ENCODE measurements at regions not wholly inside any gene's neighbourhood (a gene's known extent, or its start where the extent isn't known, plus 50 kb on each side); places are given as distances from the start of the nearest gene placed in this dataset.

- intact Hi-C loops (cut with DNase I; ENCODE audit: low total_unique reads), result no loop called here
- H3K9me3 ChIP-seq, result no peaks in the 10 kb centered on the region
- H3K4me1 ChIP-seq, result no peaks in the 10 kb centered on the region
- TF ChIP-seq POLR2A (IDR thresholded peaks at IDR 0.05), result no peak
- no peaks in the 10 kb centered on the region for H3K36me3 ChIP-seq
- peaks cover 0 to 12% (median 0%) of the 10 kb centered on the region in 3 donors for H3K27me3 ChIP-seq
- H3K27ac ChIP-seq, result no peak overlapping the region
- H3K4me3 ChIP-seq, result no peak overlapping the region
- no peak for DNase-seq
These were observed 192.9 kb upstream of the OR4E1 start for GRCh38 chr14:21866479-21866878.

- DNase-seq, result no peak
- intact Hi-C loops (cut with DNase I; ENCODE audit: low total_unique reads), result no loop called here
These were observed 189.7 kb upstream of the OR4E1 start for GRCh38 chr14:21863289-21863688.

GRCh38 chr14:21861153-21861552 lies 187.5 kb upstream of the OR4E1 start:
- no peak overlapping the region for H3K4me3 ChIP-seq
- H3K36me3 ChIP-seq, result no peaks in the 10 kb centered on the region
- 57 to 73% (median 63%) methylated on average over 4 of the region's 4 CpGs for WGBS, 5 donors
- no peak for TF ChIP-seq POLR2AphosphoS5 (IDR thresholded peaks at IDR 0.05)
- no peak for TF ChIP-seq POLR2A (IDR thresholded peaks at IDR 0.05)
- TF ChIP-seq CTCF (IDR thresholded peaks at IDR 0.05), result no peak
- DNase-seq, result no peak
- no peak overlapping the region for H3K27ac ChIP-seq
- H3K9me3 ChIP-seq, result no peaks in the 10 kb centered on the region
- intact Hi-C loops (cut with DNase I; ENCODE audit: low total_unique reads), result no loop called here
- H3K27me3 ChIP-seq, result peaks cover 0 to 12% (median 0%) of the 10 kb centered on the region in 3 donors
- no peaks in the 10 kb centered on the region for H3K4me1 ChIP-seq

More at GRCh38 chr14:21863289-21863688, 189.7 kb upstream of the OR4E1 start:
- Histone ChIP-seq H3K4me1 (no peaks in the 10 kb centered on the region), H3K27ac (no peak overlapping the region), H3K9me3 (no peaks in the 10 kb centered on the region), H3K4me3 (no peak overlapping the region), H3K36me3 (no peaks in the 10 kb centered on the region), H3K27me3 (peaks cover 0 to 12% (median 0%) of the 10 kb centered on the region in 3 donors)
- WGBS, 5 donors, result 85 to 89% (median 88%) methylated on average over 2 of the region's 2 CpGs
- TF ChIP-seq POLR2A (IDR thresholded peaks at IDR 0.05) (no peak), CTCF (IDR thresholded peaks at IDR 0.05) (no peak), EP300 (IDR thresholded peaks at IDR 0.05) (no peak), POLR2AphosphoS5 (IDR thresholded peaks at IDR 0.05) (no peak)

- 65 to 77% (median 72%) methylated on average over 3 of the region's 3 CpGs for WGBS, 5 donors
- Histone ChIP-seq H3K36me3 (no peaks in the 10 kb centered on the region), H3K27ac (no peak overlapping the region), H3K4me1 (no peaks in the 10 kb centered on the region), H3K27me3 (peaks cover 0 to 12% (median 0%) of the 10 kb centered on the region in 3 donors), H3K9me3 (no peaks in the 10 kb centered on the region), H3K4me3 (no peak overlapping the region)
- TF ChIP-seq POLR2A (IDR thresholded peaks at IDR 0.05) (no peak), CTCF (IDR thresholded peaks at IDR 0.05) (peak in 2 of 7 experiments; percentile 18 to 19)
- intact Hi-C loops (cut with DNase I; ENCODE audit: low total_unique reads), result no loop called here
- DNase-seq, result peak in 1 of 2 donors; percentile 8
These were observed 186.6 kb upstream of the OR4E1 start for GRCh38 chr14:21860172-21860571.

GRCh38 chr14:21852775-21853174 lies 179.2 kb upstream of the OR4E1 start:
- H3K36me3 ChIP-seq, result no peaks in the 10 kb centered on the region
- intact Hi-C loops (cut with DNase I; ENCODE audit: low total_unique reads), result no loop called here
- no peaks in the 10 kb centered on the region for H3K4me1 ChIP-seq
- H3K4me3 ChIP-seq, result no peak overlapping the region
- peaks cover 0 to 4% (median 0%) of the 10 kb centered on the region in 3 donors for H3K27me3 ChIP-seq
- DNase-seq, result no peak
- no peak overlapping the region for H3K27ac ChIP-seq
- no peaks in the 10 kb centered on the region for H3K9me3 ChIP-seq
- WGBS, 5 donors, result 74 to 83% (median 82%) methylated on average over 3 of the region's 3 CpGs
- TF ChIP-seq EP300 (IDR thresholded peaks at IDR 0.05), result no peak
- TF ChIP-seq CTCF (IDR thresholded peaks at IDR 0.05), result no peak
